Skeletal muscle satellite cell (primary cell): ENCODE measurements at regions not wholly inside any gene's neighbourhood (a gene's known extent, or its start where the extent isn't known, plus 50 kb on each side); places are given as distances from the start of the nearest gene placed in this dataset. TPM values are rescaled to one million over a fixed set of nuclear protein-coding genes. Genes with fewer than 3 reads are reported as not detected.

ENCODE experiments used
- H3K27me3 ChIP-seq: 2 replicates; pipeline ENCODE4 v1.7.0; 2013; ENCODE audit warnings: low read length; ENCODE audit not compliant: control insufficient read depth, insufficient read depth
- H3K36me3 ChIP-seq: 2 replicates; pipeline ENCODE4 v1.7.0; 2013; ENCODE audit warnings: mild to moderate bottlenecking, control low read depth, low read length; ENCODE audit not compliant: insufficient read depth
- H3K4me1 ChIP-seq: 2 replicates; pipeline ENCODE4 v1.7.0; 2013; ENCODE audit warnings: low read length; ENCODE audit not compliant: control insufficient read depth, insufficient read depth
- H3K4me2 ChIP-seq: 2 replicates; pipeline ENCODE4 v1.7.0; 2013; ENCODE audit warnings: mild to moderate bottlenecking, low read length
- H3K4me3 ChIP-seq: 2 replicates; pipeline ENCODE4 v1.7.0; 2013; ENCODE audit warnings: low read length
- H3K9ac ChIP-seq: 2 replicates; pipeline ENCODE4 v1.7.0; 2013; ENCODE audit warnings: mild to moderate bottlenecking, low read depth, low read length, moderate library complexity
- H3K9me3 ChIP-seq: replicated peaks from 2 replicates; pipeline ENCODE4 v1.7.0; 2013; ENCODE audit warnings: mild to moderate bottlenecking, control low read depth, low read length
- small RNA-seq: library from RNA; depleted of rRNA; stranded (forward); fragments of <200 nt; gene quantifications from one replicate; pipeline ENCODE3, GENCODE V24; 2012

DNA sequence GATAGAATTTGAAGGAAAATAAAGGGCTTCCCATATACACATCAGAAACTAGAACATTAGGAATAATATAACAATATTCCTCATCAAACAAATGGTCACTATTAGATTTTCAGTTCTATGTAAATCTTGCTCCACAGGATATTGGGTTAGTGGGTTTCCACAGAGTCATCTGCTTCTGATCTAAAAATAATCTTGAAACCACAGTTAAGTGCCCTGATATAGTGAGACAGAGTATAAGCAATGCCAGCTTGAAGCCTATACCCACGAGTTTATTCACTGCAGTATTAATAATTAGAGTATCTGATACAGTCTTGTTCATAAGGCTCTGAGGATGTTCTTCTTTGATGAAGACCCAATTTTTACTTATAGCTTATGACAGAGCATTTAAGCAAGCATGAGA is 74.5 kb upstream of the ATF7IP start:
- H3K4me1 ChIP-seq, result no peaks in the 10 kb centered on the region
- H3K27me3 ChIP-seq, result no peaks in the 10 kb centered on the region
- H3K4me2 ChIP-seq, result no peak overlapping the region
- no peak overlapping the region for H3K9ac ChIP-seq
- H3K36me3 ChIP-seq, result no peaks in the 10 kb centered on the region
- no peak overlapping the region for H3K4me3 ChIP-seq
- no peaks in the 10 kb centered on the region for H3K9me3 ChIP-seq

DNA sequence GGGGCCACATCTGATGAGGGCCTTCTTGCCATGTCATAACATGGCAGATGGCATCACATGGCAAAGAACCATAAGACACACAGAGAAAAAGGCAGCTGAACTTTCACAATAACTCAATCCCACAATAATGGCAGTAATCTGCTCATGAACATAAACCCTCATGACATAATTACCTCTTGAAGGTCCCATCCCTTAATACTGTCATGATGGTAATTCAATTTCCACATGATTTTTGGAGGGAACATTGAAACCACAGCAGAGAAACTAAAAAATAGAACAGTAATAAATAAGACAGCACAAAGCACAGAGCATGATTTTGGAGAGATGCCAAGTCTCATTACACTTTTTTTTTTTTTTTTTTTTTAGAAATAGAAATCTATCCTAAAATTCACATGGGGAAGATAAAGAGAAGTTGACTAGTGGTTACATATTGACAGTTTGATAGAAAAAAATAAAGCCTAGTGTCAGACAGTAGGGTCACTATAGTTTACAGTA is 61.8 kb upstream of the ATF7IP start:
- Histone ChIP-seq H3K9me3 (no peaks in the 10 kb centered on the region), H3K4me1 (no peaks in the 10 kb centered on the region), H3K4me3 (no peak overlapping the region), H3K36me3 (no peaks in the 10 kb centered on the region), H3K9ac (no peak overlapping the region), H3K27me3 (no peaks in the 10 kb centered on the region), H3K4me2 (no peak overlapping the region)

DNA sequence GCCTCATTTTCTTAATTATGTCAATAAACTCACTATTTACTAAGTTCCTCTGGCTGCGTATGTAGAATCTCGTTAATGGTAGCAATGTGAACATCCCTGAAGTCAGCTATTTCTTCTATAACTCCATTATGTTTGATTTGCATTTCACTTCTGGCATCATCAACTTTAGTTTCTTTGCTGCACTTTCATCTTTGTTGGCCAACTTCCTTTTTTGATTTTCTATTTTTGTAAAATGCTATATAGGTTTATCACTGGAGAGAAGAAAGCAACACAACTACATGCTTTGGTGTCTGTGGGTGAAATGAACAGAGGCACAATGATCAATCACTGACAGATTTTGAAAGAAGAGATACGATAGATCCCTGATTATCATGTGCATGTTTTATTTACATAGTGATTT is 58.5 kb upstream of the ATF7IP start:
- Histone ChIP-seq H3K27me3 (no peaks in the 10 kb centered on the region), H3K4me2 (no peak overlapping the region), H3K9me3 (no peaks in the 10 kb centered on the region), H3K4me1 (no peaks in the 10 kb centered on the region), H3K36me3 (no peaks in the 10 kb centered on the region), H3K4me3 (no peak overlapping the region), H3K9ac (no peak overlapping the region)

GRCh38 chr12:14308516-14308915 is 57.0 kb upstream of the ATF7IP start:
- Histone ChIP-seq H3K36me3 (no peaks in the 10 kb centered on the region), H3K27me3 (no peaks in the 10 kb centered on the region), H3K9ac (no peak overlapping the region), H3K4me1 (no peaks in the 10 kb centered on the region), H3K4me2 (no peak overlapping the region), H3K4me3 (no peak overlapping the region), H3K9me3 (no peaks in the 10 kb centered on the region)

- no peak overlapping the region for H3K4me3 ChIP-seq
- H3K36me3 ChIP-seq, result no peaks in the 10 kb centered on the region
- H3K4me1 ChIP-seq, result no peaks in the 10 kb centered on the region
- H3K9me3 ChIP-seq, result no peaks in the 10 kb centered on the region
- H3K27me3 ChIP-seq, result no peaks in the 10 kb centered on the region
- no peak overlapping the region for H3K9ac ChIP-seq
- no peak overlapping the region for H3K4me2 ChIP-seq
Measured at GRCh38 chr12:14310866-14311265, 54.6 kb upstream of the ATF7IP start.

DNA sequence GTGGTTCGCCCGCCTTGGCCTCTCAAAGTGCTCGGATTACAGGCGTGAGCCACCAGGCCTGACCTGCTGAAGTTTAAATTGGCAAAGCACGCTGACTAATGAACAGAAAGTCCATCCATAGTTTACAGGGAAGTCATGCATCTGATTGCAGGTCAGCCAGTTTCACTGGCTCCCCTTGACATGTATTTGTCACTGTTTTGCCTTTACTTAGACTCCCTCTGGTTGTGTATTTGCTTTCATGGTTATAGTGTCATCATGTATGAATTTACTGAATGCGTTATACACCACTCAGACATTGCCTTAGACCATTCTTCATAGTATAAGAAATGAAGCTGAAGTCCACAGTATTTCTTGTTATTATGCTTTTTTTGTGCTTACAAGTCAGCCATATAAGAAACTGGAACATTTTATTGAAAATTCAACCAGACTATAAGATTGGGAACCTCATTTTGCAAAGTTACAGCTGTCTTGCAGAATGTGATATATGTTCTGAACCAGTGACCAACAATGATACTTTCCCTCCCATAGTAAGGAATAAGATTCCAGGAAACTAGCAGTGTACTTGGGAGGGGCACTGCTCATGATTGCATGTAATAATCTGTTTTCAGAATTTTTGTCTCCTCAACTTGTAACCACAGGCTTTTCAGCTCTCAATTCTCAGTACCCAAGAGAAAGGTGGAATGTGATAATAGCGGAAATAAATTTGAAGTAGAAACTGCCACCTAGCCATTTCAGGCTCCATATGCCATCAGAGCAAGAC is 51.9 kb upstream of the ATF7IP start:
- Histone ChIP-seq H3K36me3 (no peaks in the 10 kb centered on the region), H3K9me3 (no peaks in the 10 kb centered on the region)

DNA sequence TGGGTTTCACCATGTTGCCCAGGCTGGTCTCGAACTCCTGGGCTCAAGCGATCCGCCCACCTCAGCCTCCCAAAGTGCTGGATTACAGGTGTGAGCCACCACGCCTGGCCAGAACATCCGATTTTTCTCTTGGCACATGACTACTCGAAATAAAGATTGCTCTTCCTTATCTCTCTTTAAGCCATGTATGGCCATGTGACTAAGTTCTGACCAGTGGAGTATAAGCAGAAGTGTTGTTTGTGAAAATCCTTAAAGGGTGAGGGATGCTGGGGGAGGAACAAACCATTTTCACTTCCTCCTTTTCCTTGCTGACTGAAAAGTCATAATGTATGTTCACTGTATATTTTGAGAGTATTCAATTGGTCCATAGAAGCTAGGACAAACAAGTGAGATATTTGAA is 50.7 kb upstream of the ATF7IP start:
- Histone ChIP-seq H3K9me3 (no peaks in the 10 kb centered on the region), H3K4me2 (no peak overlapping the region), H3K4me1 (no peaks in the 10 kb centered on the region), H3K9ac (no peak overlapping the region), H3K27me3 (no peaks in the 10 kb centered on the region), H3K36me3 (no peaks in the 10 kb centered on the region), H3K4me3 (no peak overlapping the region)

More for the DNA sequence above, 51.9 kb upstream of the ATF7IP start:
- Histone ChIP-seq H3K4me1 (no peaks in the 10 kb centered on the region), H3K27me3 (no peaks in the 10 kb centered on the region), H3K4me2 (no peak overlapping the region), H3K9ac (no peak overlapping the region), H3K4me3 (no peak overlapping the region)

DNA sequence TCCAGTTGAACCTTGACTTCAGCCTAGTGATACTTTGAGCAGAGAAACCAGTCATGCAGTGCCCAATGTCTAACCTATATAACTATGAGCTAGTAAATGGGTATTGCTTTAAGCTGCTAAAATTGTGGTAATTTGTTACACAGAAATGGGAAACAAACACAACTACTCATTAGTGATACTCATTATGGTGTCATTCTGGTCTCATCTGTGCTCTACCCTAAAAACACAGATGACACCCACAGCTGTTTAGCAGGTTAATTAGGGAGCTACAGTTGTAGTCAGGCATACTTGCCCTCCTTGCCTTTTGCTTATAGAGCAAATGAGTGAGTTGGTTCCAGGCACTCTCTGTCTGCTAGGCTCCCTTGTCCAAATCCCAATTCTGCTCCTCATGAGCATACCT is 50.0 kb upstream of the ATF7IP start:
- H3K27me3 ChIP-seq, result no peaks in the 10 kb centered on the region
- H3K4me3 ChIP-seq, result no peak overlapping the region
- H3K9me3 ChIP-seq, result no peaks in the 10 kb centered on the region
- no peak overlapping the region for H3K4me2 ChIP-seq
- H3K36me3 ChIP-seq, result no peaks in the 10 kb centered on the region
- no peak overlapping the region for H3K9ac ChIP-seq
- H3K4me1 ChIP-seq, result no peaks in the 10 kb centered on the region

Small RNA genes lying in the stretch of these regions (small RNA-seq; reads per million reads assigned to genes)
- gene AC092470.1 (not detected), gene AC135001.1 (not detected), gene MRPS18CP4 (not detected), gene RNU6-491P (not detected)
